Nucleus accumbens (tissue), 56 donors: ENCODE measurements at regions not wholly inside any gene's neighbourhood (a gene's known extent, or its start where the extent isn't known, plus 50 kb on each side); places are given as distances from the start of the nearest gene placed in this dataset.
"Not testable (repeated sequence)": the region's sequence is repeated elsewhere in the genome, so short reads cannot be mapped to it uniquely, and the experiment has no call there.

ENCODE experiments used
- DNase-seq, 56 donors: peaks; one replicate each; lab custom pipeline; 2025; lab: John Stamatoyannopoulos, UW

DNA sequence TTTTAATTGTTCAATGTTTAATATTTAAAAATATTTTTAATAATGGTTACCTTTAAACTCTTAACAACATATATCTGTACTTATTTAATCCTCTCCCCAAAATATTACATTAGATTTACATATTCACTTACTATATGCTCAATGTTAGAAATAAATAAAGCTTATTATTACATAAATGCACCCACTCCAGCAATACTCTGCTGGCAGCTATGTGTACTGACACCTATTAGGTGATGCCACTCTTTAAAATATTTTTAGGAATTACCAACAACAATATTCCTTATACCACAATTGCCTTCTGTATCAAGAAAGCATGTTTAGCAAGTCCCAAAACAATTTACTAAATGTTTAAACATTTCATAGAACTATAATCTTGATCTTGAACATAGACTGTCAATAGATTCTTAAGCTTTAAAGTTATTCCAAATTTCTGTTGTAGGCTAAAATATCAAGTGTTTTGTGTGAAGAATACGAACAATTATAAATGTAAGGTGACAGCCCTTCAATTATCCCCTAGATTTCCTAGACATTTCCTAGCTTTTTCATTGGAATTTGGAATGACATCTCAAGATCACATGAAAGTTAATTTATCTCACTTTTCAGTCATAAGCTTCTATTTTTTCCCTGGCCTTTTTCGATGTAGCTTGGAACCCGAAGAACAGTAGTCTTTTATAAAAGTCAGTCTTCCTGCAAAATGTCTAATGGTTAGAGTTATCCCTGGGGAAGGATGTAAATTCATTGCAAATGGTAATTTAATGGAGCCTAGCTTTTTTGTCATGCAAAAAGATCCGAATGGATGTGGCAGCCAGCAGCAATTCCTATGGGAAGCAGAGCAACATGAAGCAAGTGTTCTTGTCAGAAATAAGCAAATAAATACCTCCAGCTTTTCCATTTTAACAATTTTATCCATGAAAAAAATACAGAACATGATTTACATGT lies 907.5 kb upstream of the ATXN7L3B start:
- no peak for DNase-seq

DNA sequence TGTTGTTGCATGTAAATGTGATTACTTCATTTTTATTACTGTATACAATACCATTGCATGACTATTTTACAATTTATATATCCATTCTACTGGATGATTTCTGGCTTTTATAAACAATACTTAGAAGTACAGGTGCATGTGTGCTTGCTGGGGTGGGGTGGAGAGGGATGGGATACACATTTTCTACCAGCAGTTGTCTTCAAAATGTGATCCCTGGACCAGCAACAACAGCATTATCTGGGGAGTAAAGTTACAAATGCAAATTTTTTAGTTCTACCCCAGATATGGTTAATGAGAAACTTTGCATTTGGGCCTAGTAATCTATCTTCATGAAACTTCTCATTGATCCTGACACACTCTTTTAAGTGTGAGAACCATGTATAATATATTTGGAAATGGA lies 905.4 kb upstream of the ATXN7L3B start:
- no peak for DNase-seq

DNA sequence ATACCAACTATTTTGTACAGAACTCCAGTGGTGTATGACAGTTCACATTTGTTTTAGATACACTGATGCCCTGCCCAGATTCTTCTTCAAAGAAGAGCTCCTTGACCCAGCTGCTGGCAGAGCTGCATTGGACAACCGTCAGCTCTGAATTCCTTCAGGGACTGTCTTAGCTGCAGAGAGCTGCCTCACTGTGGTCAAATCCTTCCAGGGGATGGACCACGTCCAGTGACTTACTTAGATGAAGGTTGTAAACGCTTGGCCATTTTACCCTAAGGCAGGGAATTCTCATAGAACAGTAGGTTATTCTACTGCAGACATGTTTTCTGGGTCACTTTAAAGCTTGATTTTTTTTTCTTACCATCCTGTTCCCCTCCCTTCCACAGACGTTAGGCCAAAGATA lies 905.0 kb upstream of the ATXN7L3B start:
- DNase-seq, result no peak

DNA sequence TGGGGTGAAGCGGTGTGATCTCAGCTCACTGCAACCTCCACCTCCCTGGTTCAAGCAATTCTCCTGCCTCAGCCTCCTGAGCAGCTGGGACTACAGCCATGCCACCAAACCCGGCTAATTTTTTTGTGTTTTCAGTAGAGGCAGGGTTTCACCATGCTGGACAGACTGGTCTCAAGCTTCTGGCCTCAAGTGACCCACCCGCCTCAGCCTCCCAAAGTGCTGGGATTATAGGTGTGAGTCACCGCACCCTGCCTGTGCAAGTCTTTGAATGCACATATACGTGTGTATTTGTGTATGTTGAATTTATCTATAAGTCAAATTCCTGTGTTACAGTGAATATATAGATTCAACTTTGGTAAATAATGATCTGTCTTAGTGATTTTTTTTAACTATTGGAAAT lies 898.2 kb upstream of the ATXN7L3B start:
- not testable (repeated sequence) for DNase-seq

DNA sequence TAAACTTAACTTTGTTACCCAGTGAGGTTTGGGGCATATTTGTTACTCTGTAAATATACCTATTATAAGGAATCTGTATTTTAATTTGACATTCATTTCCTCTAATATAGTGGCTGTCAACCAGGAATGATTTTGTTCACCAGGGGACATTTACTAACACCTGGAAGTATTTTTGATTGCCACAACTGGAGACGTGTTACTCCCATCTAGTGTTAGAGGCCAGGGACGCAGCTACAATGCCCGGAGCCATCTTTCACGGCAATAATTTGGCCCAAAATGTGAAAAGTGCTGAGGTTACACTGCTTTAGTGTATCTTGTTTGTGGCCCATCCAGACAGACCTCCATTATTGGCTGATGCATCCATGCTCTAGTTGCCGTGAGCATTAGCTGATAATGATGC lies 881.3 kb upstream of the ATXN7L3B start:
- no peak for DNase-seq

DNA sequence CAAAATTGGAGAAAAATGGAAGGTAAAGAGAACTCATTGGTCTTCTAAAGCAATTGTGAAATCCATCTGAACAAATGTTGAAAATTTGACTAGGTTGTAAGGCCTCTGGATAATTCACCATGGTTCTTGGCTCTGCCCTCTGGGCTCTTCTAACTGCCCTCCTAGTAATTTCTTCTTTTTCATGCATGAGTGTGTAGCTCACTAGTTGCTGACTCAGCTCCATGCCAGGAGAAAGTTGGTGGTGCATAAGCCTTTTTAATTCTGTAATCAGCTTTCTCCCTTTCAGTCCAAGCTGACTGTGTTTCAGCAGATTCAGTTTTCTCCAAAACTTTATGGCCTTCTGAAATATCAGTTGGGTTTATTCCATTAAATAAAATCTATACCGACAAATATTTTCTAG lies 877.8 kb upstream of the ATXN7L3B start:
- no peak for DNase-seq

DNA sequence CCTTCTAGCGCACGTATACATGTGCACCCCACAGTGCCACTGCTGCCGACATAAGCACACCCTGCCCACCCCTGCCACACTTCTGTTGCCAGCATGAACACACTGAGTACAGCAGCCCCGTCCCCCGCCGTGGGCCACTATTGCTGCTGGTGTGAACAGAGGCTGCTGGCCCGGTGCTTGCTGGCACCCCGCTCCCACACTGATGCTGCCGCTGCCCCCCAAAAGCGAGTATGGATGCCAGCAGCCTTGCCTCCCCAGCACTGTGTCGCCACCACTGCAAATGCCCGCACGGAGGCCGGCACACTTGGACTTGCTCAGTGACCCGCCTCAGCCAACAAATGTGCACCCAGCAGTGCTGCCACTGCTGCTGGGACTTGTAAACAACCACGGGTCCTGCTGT lies 872.4 kb upstream of the ATXN7L3B start:
- DNase-seq, result no peak

DNA sequence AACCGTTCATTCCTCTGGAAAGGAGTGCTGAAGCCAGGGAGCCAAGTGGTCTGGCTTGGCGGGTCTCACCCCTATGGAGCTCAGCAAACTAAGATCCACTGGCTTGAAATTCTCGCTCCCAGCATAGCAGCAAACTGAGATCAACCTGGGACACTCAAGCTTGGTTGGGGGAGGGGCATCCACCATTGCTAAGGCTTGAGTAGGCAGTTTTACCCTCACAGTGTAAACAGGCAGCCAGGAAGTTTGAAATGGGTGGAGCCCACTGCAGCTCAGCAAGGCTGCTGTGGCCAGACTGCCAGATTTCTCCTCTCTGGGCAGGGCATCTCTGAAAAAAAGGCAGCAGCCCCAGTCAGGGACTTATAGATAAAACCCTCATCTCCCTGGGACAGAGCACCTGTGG lies 866.1 kb upstream of the ATXN7L3B start:
- not testable (repeated sequence) for DNase-seq

DNA sequence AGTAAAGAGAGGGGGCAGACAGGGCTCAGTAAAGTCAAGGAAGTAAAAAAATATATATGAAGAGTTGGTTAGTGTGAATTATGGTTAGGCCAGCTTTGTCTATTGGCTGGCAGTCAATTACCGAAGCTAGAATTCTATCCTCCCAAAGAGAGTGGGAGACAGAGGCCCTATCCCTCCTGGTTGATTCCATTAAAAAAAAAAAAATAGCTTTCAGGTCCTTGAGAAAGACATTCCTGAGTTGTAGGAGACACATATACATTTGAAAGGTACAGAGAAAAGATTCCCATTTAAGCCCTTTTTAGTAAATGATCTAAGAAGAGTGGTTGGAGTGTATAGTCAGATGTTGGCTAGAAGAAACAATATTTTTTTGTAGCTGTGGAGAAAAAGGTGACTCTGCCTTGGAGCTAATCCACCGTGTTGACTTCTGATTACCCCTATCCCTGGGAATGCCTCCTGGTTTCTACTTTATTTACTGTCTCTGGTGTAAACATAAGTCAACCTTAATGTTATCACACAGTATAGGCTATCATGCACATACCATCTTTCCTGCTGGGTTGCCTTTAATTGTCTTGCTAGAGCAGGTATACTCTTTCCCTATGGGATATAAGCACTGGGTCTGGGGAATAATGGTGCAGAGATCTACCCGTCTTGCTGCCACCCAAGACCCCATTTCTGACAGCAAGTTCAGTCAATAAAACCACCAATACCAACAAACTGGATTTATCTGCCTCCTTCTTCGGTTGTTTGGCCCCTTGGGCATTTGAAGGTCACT lies 859.9 kb upstream of the ATXN7L3B start:
- DNase-seq, result no peak

DNA sequence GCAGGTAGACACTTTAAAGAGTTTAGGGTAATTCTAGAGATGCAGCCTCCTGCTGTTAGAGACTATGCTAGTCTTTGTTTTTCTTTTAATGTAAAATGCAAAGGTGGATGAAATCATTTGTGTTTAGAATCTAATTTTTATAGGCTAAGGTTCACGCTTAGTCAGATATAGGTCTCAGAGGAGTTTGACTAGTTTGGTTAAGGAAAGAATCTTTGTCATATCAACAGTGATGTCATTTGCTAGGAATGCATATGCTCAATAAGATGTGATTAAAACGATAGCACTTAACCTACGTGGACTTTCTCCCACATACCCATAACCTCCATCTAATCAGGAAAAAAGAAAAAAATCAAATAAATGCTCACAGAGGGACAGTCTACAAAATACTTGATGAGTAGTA lies 859.3 kb upstream of the ATXN7L3B start:
- no peak for DNase-seq

DNA sequence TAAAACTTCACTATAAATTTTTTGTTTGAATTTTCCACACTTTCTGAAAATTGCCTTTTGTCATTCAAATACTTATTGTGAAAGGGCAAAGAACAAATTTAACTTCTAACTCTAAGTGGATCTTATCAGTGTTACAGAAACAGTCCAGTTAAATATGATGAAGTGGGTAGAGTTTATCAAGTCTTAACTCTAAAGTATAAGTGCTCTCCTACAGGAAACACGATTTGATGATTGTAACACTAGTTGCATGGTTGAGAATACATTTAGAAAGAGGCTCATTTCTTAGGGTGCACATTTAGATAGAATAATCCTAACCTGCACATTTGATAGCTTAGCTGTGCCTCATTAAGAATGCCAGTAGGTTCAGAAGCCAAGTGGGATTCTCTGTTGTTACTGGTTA lies 838.3 kb upstream of the ATXN7L3B start:
- no peak for DNase-seq

DNA sequence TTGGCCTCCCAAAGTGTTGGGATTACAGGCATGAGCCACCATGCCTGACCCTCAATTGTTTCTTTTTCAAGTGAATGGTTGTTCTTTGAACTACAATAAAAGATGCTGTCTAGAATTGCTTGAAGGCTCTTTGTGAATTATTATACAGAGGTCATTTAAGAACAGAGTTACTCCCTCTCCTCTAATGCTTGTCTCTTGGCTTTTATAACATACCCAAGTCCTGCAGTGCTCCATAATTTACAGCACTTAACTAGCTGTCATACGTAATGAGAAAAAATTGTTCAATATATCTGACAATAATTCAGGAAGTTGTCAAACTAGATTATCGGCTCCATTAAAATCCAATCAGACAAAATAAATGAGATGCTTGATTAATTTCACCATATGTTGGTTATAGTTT lies 823.0 kb upstream of the ATXN7L3B start:
- DNase-seq, result no peak

DNA sequence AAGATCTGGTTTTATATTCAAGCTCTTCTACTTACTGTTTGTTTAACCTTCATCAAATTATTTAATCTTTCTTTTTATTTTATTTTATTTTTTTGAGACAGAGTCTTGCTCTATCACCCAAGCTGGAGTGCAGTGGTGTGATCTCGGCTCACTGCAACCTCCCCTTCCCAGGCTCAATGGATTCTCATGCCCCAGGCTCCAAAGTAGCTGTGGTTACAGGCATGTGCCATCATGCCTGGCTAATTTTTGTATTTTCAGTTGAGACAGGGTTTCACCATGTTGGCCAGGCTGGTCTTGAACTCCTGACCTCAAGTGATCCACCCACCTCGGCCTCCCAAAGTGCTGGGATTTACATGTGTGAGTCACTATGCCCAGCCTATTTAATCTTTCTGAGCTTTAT lies 821.5 kb upstream of the ATXN7L3B start:
- DNase-seq, result not testable (repeated sequence)

DNA sequence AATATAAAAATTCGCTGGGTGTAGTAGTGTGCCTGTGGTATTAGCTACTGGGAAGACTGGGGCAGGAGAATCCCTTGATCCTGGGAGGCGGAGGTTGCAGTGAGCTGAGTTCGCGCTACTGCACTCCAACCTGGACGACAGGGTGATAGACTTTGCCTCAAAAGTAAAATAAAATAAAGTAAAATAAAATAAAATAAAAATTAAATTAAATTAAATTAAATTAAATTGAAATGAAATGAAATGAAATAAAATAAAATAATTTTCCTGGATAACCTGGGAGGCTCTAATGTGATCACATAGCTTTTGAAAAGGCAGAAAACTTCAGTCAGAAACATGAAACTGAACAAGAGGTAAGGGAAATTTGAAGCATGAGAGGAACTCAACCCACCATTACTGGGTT lies 818.4 kb upstream of the ATXN7L3B start:
- no peak for DNase-seq

DNA sequence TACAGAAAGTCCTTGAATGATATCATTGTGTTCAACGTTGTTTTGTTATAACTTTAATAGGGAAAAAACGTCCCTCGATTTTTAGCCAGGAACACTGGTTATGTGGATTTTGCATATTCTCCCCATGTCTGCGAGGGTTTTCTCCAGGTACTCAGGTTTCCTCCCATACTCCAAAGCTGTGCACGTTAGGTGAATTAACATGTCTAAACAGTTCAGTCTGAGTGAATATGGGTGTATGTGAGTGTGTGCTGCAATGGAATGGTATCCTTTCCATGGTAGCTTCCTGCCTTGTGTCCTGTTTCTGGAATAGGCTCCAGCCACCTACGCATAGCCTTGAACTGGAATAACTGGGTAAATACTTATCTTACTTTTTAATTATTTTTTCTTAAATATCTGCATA lies 810.8 kb upstream of the ATXN7L3B start:
- no peak for DNase-seq

DNA sequence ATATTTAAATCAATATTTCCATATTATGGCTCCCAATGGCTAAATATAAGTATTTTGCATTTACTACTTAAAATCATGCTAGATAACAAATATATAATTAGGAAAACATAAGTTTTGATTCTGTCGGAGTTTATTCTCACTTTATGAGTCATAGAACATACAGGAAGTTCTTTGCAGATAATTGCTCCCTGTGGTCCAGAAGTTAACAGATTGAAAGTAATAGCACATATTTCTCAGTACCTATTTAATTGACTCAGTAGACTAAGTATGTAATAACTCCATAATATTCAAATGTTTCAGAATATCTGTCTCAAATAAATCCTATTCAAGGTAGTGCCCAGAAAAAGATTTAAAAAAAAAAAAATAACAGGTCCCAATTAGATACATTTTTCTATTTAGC lies 806.0 kb upstream of the ATXN7L3B start:
- DNase-seq, result no peak

DNA sequence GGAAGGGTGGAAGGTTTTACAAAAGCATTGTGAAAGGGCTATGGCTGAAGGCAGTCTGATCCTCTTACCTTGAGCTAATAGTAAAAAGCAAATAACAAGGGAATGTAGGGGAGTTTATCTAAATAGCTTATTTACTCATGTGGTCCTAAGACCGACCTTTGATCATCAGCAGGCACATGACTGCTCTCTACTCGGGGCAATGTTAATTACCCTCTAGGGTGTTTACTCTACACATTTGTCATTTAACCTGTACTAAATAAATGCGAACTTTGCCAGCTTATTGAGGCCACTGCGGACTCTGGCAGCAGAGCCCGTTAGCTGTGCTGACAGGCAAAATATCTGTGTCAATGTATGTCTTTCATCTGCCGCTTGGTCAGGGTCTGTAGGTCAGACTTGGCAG lies 768.3 kb upstream of the ATXN7L3B start:
- DNase-seq, result no peak

DNA sequence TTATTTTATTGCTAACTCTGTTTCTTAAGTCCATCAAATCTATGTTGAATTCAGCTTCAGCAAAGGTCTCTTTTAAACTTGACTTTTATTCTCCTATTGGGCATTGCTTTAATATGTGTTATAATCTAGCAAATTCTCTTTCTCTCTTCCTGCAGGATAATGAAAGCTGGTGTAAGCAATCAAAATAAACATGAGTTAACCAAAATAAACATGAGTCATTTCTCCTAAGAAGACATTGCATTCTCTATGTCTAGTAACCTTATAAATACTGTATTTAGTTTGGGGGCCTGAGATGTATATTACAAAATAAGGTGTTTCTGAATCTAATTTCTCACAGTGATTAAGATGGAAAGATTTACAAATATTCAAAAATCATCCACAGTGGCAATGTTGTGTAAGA lies 739.1 kb upstream of the ATXN7L3B start:
- DNase-seq, result no peak

DNA sequence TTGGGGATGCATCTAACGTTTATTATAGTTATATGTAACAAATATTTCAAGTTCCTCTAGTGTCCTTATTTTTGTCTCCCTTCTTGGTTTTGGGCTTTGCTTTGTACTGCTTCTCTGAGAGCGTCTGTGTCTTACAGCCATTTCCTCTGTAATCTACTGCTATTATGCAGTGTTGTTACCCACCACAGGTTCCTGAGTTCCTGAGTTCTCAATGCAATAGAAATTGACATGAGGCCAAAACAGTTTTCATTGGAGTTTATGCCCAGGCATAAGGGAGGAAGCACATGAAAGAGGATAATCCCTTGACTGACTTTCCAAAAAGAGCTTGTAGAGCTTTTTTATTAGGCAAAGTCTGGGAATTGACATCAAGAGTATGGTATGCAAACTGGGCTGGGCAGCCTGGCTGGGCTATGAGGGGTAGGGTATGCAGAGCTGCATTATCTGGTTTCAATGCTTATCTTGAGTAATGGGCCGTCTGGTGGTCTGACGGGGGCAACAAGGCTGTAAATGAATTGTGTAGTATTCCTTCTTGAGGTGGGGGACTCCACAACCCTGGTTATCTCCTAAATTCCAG lies 722.5 kb upstream of the ATXN7L3B start:
- DNase-seq, result no peak

DNA sequence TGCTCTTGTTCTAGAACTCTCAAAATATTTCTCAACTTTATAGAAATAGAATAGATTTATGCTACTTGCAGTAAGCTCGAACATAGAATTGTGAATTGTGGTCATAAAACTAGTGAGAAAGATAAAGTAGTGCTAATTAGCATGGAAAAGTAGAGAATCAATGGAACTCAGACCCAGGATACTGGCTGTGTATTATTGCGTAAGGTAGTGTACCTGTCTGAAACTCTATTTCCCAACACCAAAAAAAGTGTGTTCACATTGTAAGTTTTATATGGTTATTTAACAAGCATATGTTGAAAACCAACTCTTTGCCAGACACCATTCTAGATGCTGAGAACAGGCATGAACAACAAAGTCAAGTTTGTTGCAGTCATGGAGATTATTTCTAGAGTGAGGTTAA lies 720.5 kb upstream of the ATXN7L3B start:
- DNase-seq, result no peak

DNA sequence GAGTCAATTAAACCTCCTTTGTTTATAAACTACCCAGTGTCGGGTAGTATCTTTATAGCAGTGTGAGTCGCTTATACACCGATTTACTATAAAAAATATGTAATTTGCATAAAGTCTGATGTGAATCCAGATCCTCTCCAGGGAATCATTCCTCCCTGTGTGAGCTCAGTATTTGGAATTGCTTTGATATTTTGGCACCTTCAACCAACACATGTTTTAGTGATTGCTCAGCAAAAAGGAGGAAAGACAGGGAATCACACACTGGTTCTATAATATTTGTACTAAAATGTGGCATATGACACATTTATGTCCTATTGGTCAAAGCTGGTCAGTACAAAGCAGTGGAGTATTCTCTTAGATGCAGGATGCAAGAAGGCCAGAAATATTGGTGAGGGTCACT lies 703.9 kb upstream of the ATXN7L3B start:
- DNase-seq, result no peak

DNA sequence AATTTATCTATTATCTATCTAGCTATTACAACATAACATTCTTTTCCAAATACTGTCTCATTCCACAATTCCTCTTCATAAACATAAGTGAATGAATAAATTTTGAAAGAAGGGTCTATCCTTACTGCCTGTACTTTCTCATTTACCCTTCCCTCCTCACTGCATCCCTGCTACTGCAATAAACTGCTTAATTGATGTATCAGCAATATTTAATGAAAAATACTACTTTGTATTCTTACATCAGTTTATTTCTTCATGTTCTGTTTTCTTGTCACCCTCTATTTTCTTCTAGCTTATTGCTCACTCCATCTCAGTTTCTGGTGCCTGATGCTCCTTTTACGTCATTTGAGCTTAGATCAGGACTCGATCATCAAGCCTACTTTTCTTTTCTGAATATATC lies 695.7 kb upstream of the ATXN7L3B start:
- DNase-seq, result no peak
